ENCODE measurements at regions not wholly inside any gene's neighbourhood (a gene's known extent, or its start where the extent isn't known, plus 50 kb on each side); places are given as distances from the start of the nearest gene placed in this dataset.

- DNase-seq, result no peak
Observed at GRCh38 chr14:97618917-97619690, 821.9 kb downstream of the VRK1 start.

DNA sequence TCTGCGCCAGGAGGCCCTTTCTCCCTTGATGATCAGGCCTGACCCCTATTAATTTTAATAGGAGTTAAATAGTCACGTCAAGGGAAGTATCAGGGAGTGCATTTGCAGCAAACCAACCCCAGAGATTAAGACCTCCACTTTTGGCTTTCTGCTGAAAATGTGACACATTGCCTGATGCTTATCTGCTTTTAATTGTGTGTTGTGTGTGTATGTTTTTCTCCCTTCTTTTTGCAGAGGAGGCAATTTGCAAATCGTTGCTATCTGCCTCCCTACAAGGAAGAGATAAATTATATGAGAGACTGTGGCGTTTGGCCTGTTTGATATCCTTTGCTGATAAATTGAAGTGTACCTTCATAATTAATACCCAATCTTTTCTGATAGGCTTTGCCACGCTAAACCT lies 822.9 kb downstream of the VRK1 start:
- no peak for DNase-seq

GRCh38 chr14:97624985-97625384 lies 827.8 kb downstream of the VRK1 start:
- DNase-seq, result no peak

DNA sequence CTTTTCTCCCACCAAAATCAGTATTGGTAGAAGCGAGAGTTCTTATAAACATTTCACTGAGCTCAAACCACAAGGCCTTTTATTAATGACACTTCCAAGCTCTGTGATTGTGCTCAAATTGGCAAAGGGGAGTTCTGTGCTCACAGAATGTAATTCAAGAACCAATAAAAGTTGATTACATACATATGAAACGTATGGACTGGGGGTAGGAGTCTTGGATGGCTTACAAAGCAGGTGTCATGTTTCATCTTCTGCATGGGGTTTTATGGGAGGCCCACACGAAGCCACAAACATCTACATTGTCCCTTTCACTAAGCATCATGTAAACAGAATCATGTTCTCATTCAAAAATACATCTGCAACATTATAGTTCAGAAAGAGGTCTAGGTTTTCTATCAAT lies 828.3 kb downstream of the VRK1 start:
- DNase-seq, result no peak

DNA sequence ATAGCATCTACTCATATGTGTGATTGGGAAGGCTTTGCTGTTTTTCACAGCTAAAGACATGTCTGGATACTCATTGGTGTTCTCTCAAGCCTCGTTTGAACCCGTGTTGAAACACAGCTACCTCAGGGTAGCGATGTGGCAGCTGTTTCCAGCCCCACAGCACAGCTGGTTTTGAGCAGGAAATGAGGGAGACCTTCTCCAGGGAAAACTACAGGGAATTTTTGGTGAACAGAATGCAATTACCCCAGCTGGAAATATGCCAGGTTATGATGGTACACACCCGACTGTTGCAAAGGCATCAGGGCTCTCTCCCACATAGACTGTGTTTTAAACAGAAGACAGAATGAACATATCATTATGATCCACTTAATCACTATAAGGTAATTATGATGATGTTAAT lies 828.9 kb downstream of the VRK1 start:
- no peak for DNase-seq

- no peak for DNase-seq
Observed at GRCh38 chr14:97630249-97630648, 833.1 kb downstream of the VRK1 start.

DNA sequence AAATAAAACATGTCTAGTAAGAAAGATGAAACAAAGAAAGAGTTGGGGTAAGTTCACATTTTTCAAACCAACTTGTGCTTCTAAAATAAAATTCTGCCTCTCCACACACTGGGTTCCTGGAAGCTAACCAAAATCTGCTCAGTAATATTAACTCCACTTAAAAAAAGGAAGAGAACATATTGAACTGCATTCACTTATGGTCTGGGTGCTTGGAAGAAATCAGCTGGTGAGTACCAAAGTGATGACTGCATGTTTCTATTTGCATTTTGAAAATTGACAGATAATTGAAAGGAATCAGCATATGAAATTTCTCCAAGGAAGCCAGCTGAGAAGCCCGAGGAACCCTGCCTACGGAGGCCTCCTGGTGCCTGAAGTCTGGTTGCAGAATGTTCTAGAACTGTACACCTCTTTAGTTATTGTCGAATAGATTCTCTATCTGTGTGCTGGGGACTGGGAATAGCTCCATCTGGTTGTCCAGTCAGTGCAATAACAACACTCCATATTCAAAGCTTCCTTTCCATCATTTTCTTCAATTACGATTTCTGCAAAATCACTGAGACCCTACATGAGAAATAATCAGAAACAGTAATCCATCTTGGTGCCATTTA lies 836.1 kb downstream of the VRK1 start:
- DNase-seq, result no peak

GRCh38 chr14:97634751-97635150 lies 837.6 kb downstream of the VRK1 start:
- DNase-seq, result no peak

GRCh38 chr14:97638864-97639263 lies 841.7 kb downstream of the VRK1 start:
- no peak for DNase-seq

DNA sequence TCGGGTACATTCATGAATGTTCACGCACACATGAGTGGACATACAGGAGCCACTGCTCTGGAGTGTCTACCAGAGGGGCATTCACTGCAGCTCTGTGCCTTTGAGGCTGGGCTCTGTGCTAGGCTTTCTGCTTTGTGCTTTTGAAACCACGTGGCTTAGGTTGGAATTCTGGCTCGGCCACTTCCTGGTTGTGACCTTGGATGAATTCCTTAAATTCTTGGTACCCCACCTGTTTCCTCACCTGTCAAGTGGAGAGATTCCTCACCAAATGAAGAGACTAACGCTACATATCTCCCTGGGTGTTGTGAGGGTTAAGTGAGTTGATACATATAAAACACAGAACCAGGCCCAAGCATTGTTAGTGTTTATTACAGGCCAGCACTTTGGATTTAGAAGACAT lies 842.8 kb downstream of the VRK1 start:
- no peak for DNase-seq

- no peak for DNase-seq
Observed at GRCh38 chr14:97641827-97642226, 844.6 kb downstream of the VRK1 start.

DNA sequence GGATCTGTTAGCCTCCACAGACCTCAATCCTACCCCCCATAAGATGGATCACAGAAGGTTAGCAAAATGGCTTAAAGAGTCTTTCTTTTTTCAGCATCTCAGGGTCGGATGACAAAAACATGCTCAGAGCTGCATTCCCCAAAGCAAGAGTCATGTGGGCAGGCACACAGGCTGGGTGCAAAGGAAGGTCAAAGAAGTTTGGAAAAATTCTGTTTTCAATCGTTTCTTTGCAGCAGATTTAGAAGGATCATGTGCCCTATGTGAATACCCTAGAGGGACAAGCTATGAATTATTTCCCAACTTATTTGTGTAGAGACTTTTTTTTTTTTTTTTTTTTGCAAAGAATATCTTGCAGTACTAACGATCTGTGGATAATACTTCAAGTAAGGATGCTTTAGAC lies 845.4 kb downstream of the VRK1 start:
- DNase-seq, result no peak

GRCh38 chr14:97644365-97644764 lies 847.2 kb downstream of the VRK1 start:
- DNase-seq, result no peak

GRCh38 chr14:97649752-97650151 lies 852.6 kb downstream of the VRK1 start:
- DNase-seq, result no peak

DNA sequence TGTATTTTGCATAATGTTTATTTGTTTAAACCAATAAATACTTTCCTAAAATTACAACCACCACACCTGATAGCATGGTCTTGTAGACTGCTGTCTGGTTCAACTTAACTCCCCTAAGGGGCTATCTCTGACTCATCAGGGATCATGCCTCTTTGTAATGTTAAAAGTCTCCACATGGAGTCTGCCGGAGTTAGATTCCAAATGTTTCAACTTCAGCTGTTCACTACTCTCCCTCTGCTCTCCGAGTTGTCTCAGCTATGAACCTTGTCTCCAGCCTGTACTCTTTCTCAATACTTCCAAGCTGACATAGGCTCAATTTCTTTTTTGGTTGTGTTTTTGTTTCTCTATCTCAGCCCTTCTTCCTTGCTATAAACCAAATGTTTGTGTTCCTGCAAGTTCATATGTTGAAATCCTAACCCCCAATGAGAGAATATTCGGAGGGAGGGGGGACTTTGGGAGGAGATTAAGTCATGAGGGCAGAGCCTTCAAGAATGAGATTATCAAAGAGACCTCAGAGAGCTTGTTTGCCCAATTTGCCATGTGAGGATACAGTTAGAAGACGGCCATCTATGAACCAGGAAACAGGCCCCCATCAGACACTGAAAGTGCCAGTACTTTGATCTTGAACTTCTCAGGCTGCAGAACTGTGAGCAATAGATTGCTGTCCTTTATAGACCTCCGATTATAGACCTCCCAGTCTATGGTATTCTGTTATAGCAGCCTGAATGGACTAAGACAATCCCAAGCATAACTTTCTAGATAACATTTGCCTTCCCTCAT lies 858.2 kb downstream of the VRK1 start:
- no peak for DNase-seq

- no peak for DNase-seq
Observed at GRCh38 chr14:97657609-97658008, 860.4 kb downstream of the VRK1 start.

- no peak for DNase-seq
Observed at GRCh38 chr14:97687944-97688630, 890.9 kb downstream of the VRK1 start.

DNA sequence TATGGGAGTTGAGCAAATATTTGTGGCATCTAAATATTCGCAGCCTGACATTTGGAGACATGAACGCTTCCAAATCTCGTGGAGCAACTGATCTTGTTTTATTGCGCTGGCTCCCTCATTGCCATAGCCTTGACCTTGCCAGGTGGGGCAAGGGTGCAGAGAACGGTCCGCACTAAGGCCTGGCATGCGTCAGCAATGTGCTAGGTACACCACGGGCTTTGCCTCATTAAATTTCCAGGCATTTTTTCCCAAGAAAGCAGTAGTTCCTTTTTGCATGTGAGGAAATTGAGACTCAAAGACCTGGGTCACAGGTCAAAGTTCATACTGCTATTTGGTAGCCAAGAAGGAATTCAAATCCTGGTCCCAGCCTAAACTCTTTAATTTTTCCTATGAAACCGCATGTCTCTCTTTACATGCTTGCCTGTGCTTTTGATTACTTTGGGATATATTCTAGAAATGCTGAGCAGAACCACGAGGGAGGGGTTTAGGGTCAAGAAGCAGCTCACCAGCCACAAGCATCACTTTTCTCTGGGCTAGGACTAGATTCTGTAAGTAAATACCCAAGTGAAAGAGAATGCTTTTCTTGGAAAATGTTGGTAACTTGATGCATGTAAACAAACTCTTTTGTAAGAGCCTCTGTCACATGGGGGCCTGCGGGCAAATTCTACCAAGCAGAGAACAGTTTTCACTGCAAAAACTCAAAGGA lies 891.6 kb downstream of the VRK1 start:
- DNase-seq, result no peak

DNA sequence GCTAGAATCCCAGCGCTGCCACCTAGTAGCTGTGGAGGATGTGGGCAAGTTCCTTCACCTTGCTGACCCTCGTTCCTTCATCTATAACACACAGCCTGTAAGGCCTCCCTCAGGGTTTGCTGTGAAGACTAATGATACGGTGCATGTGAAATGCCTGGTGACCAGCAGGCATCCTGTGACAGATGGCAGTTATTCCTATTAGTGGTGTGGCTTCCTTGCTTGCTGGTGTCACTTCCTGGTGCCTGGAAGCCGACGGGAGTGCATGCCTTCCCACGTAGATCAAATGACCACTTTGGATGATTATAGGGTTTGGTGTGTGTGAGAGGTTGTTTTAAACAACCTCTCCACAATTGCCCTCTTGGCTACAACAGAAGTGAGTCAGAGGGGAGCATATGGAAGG lies 894.9 kb downstream of the VRK1 start:
- no peak for DNase-seq

DNA sequence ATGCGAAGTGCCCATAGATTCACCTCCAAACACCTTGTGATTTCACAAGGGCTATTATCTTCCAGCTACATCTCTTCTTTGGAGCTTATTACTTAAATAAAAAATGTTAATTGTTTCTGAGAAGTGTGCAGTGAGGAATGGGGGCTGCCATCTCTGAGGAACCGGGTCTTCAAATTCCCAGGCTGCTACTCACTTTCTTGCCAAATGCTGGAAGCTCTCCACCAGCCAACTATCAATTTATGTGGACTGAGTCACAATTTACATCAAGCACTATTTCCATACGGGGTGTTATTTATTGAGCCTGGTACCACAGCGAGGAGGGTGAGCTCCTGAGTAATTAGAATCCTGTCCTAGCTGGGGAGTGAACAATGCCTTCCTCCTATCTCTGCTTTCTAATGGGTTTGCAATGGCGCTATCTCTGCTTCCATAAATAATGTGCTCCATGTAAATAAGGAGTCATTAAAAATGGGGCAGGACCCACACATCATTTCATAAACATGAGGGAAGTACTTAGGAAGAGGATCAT lies 898.3 kb downstream of the VRK1 start:
- DNase-seq, result no peak

GRCh38 chr14:97697772-97698171 lies 900.6 kb downstream of the VRK1 start:
- no peak for DNase-seq

- DNase-seq, result no peak
Observed at GRCh38 chr14:97699026-97699425, 901.8 kb downstream of the VRK1 start.
